GM10248 (cell line): ENCODE measurements at regions not wholly inside any gene's neighbourhood (a gene's known extent, or its start where the extent isn't known, plus 50 kb on each side); places are given as distances from the start of the nearest gene placed in this dataset.
"Not testable (repeated sequence)": the region's sequence is repeated elsewhere in the genome, so short reads cannot be mapped to it uniquely, and the experiment has no call there.

Experiments used
- CTCF ChIA-PET: fragments of 300-600 bp; sonication (Branson Sonifier 250); formaldehyde crosslinking; extraction: SDS; loops from one replicate; lab custom pipeline; 2021; ENCODE audit warnings: antibody characterized with exemption; lab: Yijun Ruan, JAX
- POLR2A ChIA-PET: fragments of 350-650 bp; sonication (Branson Sonifier 250); formaldehyde crosslinking; extraction: SDS; loops from one replicate; lab custom pipeline; 2020; ENCODE audit warnings: antibody characterized with exemption; lab: Yijun Ruan, JAX
- DNase-seq: peaks from one replicate; pipeline ENCODE4 v3.0.0; 2012; ENCODE audit errors: extremely low spot score
- TF ChIP-seq, protein P1 (sequence below): IDR thresholded peaks from 2 replicates; pipeline ENCODE4 v1.5.1; 2012; ENCODE audit warnings: mild to moderate bottlenecking, low read depth; ENCODE audit errors: extremely low read depth, missing control alignments, control extremely low read depth

- POLR2A ChIA-PET, result no interaction called here
- CTCF ChIA-PET, result no interaction called here
- no peak for DNase-seq
- TF ChIP-seq, protein P1, sequence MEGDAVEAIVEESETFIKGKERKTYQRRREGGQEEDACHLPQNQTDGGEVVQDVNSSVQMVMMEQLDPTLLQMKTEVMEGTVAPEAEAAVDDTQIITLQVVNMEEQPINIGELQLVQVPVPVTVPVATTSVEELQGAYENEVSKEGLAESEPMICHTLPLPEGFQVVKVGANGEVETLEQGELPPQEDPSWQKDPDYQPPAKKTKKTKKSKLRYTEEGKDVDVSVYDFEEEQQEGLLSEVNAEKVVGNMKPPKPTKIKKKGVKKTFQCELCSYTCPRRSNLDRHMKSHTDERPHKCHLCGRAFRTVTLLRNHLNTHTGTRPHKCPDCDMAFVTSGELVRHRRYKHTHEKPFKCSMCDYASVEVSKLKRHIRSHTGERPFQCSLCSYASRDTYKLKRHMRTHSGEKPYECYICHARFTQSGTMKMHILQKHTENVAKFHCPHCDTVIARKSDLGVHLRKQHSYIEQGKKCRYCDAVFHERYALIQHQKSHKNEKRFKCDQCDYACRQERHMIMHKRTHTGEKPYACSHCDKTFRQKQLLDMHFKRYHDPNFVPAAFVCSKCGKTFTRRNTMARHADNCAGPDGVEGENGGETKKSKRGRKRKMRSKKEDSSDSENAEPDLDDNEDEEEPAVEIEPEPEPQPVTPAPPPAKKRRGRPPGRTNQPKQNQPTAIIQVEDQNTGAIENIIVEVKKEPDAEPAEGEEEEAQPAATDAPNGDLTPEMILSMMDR, result no peak
Observed at GRCh38 chr1:147071142-147071541, 101.1 kb downstream of the PRKAB2 start.

- DNase-seq, result no peak
- TF ChIP-seq, protein P1, result no peak
- CTCF ChIA-PET, result no interaction called here
- POLR2A ChIA-PET, result no interaction called here
Observed at GRCh38 chr1:147062956-147063355, 109.3 kb downstream of the PRKAB2 start.

GRCh38 chr1:147061880-147062279 is 110.4 kb downstream of the PRKAB2 start:
- CTCF ChIA-PET, DNase-seq, POLR2A ChIA-PET: not testable (repeated sequence)

- TF ChIP-seq, protein P1, result no peak
- no peak for DNase-seq
- ChIA-PET POLR2A (no interaction called here), CTCF (no interaction called here)
Observed at GRCh38 chr1:147053269-147053668, 115.1 kb downstream of the NBPF12 start.

DNA sequence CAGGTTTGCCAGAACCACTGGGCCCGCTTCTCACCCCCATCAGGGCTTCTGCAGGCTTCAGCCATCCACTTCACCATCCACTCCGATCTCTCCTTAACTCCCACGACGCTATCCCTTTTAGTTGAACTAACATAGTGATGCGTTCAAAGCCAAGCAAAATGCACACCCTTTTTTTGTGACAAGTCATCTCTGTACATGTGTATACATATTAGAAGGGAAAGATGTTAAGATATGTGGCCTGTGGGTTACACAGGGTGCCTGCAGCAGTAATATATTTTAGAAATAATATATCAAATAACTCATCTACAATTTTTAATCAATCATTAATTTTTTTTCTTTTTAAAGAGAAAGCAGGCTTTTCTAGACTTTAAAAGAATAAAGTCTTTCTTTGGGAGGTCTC is 114.6 kb downstream of the NBPF12 start:
- ChIA-PET CTCF (no interaction called here), POLR2A (no interaction called here)
- TF ChIP-seq, protein P1, result no peak

GRCh38 chr1:147052143-147052542 is 114.0 kb downstream of the NBPF12 start:
- TF ChIP-seq, protein P1, result no peak
- DNase-seq, result no peak
- CTCF ChIA-PET, result no interaction called here
- POLR2A ChIA-PET, result no interaction called here

More for the DNA sequence above, 114.6 kb downstream of the NBPF12 start:
- DNase-seq, result no peak

DNA sequence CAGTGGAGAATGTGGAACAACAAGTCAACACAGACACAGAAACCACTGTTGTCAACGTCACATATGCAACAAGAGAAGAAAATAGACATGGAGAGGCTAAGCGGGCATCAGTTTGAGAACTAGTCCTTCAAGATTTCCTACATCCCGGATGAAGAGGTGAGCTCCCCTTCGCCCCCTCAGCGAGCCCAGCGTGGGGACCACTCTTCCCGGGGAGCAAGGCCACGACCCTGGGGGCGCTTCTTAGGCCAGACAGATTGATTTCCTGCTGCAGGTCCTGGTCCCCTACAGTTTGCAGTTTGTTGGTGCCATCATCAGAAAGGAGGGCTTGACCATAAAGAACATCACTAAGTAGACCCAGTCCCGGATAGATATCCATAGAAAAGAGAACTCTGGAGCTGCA is 113.0 kb downstream of the NBPF12 start:
- ChIA-PET POLR2A (no interaction called here), CTCF (no interaction called here)
- TF ChIP-seq, protein P1, result no peak
- no peak for DNase-seq
